Putamen (tissue), 1 donor: ENCODE measurements at regions not wholly inside any gene's neighbourhood (a gene's known extent, or its start where the extent isn't known, plus 50 kb on each side); places are given as distances from the start of the nearest gene placed in this dataset.

Source experiments
- DNase-seq: peaks from one replicate; pipeline ENCODE4 v3.0.0-alpha.2; 2016; ENCODE audit warnings: low spot score

DNA sequence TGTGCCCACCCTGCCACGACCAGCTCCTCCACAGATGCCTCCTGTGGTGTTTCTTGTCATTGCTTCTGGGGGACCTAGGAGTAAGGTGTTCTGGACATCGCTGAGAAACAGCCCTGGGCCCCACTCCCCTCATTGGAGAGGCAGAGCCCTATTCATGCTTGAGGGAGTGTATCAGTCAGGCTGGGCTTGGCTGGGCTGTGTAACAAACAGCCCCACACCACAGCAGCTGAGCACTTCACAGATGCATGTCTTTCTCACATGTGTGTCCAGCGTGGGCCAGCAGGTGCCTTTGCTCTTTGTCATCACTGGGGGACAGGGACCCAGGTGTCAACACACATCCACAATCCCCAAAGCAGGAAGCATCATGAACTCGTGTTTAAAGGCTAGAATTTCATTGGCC is 65.1 kb upstream of the FBRSL1 start:
- no peak for DNase-seq

DNA sequence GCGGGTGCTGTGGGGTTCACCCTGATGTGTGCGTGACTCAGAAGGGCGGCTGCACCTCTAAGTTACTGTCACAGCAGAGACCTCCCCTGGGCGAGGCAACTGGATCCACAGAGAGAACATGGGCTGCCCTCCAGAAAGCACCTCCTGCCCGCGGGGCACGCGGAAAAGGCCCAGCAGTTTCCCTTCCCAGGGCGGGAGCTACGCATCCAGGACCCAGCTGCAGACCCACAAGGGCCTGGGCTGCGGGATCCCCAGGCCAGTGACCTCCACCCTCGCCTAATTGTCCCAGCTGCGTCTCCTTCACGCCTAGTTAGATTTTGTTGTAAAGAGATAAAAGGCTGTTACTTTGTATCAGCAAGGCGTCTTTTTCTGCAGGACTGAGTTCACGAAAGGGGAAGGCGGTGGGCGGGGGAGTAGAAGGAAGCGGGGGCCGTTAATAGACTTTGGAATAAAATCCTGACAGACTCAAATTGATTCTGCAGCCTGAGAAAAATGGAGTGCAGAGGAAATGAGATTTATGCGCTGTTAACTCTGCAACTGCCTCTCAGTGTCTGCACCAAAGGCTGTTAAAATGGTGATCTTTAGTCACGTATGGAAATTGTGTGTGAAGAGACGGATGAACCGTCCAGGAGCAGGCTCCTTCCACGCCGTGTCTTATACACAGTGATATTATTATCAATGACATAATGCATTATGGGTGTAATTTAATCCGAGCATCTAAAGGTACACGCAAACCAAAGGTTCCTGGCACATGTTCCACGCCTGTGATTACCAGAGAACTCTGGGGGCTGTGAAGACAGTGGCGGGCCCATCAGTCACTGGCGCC is 65.9 kb upstream of the FBRSL1 start:
- DNase-seq = peak; percentile 71

DNA sequence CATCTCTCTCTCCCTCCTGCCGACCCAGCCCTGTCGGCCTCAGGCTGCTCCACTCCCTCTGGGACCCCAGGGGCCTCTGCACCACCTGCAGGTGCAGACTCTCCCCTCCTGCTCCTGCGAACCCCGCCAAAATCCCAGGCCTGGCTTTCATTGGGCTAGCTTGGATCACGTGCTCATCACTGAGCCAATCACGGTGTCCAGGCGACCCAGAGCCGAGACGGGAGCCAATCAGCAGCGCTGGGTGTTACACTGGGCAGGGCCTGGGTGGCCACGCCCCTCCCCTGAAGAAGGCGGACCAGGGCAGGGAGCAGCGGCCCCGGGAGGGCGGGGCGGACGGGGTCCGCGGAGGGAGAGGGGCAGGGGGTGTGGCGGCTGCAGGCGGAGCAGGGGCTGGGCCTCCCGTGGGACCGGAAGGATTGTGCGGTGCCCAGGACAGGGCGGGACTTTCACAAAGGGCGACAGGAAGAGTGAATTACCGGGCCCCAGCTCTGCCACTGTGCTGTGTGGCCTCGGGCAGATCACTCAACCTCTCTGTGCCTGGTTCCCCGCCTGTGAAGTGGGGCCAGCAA is 66.6 kb upstream of the FBRSL1 start:
- DNase-seq = no peak

DNA sequence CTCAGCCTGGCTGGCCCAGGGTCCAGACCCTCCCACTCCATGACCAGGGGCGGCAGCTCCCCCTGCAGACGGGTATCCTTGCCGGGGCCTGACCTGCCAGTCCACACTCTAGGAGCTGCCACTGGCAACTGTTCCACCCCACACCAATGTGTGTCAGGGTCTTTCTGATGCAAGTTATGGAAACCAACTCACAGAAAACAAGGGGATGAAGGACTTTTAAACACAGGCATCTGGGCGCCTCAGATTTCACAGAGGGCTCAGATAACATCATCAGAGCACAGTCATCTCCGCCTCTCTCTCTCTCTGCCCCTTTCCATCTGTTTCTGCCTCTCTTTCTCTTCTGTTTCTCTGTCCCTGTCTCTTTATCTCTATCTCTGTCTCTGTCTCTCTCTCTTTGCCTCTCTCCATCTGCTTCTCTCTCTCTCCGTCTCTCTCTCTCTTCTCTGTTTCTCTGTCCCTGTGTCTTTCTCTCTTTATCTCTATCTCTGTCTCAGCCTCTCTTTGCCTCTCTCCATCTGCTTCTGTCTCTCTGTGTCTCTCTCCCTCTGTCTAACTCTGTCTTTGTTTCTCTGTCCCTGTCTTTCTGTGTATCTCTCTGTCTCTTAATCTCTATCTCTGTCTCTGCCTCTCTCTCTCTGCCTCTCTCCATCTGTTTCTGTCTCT is 67.4 kb upstream of the FBRSL1 start:
- no peak for DNase-seq

DNA sequence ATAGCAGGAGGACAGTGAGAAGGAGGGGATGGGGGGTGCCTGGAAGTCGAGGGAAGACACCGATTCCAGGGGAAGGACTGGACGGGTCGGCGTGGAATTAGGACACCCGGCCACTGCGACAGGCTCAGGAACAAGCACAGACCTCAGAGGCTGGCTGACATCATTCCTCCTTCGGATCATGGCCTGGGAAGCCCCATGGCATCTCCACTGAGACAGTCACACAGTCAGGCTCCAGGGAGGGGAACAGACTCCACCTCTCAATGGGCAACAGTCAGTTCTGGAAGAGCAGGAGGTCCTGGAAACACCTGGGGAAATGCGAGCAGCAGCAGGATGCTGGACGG is 67.9 kb upstream of the FBRSL1 start:
- no peak for DNase-seq

DNA sequence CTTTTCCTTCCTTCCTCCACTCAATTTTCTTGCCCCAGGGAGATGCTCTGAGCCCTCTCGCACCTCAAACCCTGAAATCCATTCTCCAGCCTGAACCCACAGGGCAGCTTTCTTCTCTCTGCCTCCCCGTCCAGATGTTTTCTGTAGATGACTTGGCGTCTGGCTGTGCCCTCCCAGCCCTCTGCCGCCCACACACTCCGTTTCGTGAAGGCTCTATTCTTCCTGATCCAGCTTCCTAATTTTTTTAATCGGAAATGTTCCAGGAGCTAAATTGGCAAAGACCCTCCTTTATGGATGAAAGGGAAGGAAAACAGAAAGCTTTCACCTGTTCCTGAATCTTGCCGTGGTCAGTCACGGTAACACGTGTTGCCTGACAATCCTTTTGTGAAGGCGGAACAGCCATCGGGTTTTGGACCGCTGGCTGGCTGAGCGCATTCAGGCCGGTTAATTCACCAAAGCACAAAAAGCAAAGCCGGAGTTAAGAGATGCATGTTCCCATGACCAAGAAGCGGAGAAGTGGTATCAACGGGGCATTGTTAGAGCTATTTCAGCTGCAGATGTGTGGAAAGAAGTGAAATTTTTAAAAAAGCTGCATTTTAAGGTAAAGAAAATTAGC is 70.2 kb upstream of the FBRSL1 start:
- DNase-seq = no peak

DNA sequence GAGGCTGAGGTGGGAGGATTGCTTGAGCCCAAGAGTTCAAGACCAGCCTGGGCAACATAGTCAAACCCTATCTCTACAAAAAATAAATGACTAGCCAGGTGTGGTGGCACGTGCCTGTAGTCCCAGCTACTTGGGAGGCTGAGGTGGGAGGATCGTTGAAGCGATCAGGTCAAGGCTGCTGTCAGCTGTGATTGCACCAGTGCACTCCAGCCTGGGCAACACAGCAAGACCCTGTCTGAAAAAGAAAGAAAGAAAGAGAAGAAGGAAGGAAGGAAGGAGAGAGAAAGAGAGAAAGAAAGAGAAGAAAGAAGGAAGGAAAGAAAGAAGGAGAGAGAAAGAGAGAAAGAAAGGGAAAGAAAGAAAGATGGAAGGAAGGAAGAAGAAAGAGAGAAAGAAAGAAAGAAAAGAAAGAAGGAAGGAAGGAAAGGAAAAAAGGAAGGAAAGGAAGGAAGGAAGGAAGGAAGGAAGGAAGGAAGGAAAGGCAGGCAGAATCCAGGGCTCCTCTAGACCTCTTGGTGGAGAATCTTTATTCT is 71.5 kb upstream of the FBRSL1 start:
- DNase-seq = no peak

DNA sequence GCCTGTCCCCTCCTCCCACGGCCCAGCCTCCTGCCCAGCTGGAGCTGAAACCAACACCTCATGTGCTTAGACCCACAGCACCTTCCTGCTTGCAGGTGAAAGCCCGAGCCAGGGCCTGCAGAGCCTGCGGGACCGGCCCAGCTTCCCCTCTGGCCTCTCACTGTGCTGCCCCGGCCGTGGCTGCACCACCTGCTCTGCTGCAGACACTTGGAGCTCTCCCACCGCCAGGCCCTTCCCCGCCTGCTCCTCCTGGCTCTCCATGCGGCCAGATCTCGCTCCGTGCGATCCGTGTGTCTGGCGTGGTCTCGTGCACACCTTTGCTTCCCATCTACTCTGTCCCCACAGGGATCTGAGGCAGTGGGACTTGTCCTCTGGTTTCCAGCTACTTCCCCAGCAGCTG is 72.2 kb upstream of the FBRSL1 start:
- DNase-seq = no peak

DNA sequence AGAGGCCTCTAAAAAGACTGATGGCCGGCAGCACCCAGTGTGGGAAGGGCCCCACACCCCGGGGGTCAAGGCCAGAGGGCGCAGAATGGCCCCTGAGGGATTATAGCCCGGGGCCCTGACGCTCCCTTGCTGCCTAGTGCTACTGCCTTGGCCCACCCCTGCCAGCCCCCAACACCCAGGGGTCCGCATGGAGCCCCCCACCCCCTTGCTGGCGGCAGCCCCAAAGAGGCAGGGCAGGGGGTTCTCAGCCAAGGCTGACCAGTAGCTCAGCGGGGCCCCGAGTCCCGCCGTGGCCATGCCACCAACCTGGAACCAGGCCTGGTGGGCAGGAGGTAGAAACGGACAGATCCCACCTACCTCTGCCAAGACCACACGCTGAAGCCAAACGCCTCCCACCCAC is 73.1 kb upstream of the FBRSL1 start:
- no peak for DNase-seq

DNA sequence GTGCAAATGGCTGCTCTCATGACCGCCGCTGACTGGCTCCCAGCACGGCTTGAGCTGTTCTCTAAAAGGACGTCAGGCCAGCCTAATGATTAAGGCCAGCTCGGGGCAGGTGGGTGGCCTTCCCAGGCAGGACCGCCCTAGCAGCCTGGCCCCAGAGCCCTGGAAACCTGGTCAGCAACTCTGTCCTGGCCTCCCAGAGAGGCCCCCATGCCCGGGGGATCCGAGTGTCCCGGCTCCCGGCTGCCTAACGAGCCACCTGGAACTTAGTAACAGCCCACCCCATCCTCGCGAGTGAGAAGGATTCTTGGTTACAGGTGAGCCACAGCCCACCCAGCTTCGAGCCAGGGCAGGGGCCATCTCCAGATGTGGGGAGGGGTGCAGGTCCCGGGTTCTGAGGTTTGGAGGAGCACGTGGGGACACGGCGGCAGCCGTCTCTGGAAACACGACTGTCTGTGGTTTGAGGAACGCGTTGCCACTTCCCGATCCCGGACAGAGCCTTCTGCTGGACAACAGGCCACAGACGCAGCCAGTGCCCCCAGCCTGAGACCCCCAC is 73.8 kb upstream of the FBRSL1 start:
- DNase-seq = no peak

DNA sequence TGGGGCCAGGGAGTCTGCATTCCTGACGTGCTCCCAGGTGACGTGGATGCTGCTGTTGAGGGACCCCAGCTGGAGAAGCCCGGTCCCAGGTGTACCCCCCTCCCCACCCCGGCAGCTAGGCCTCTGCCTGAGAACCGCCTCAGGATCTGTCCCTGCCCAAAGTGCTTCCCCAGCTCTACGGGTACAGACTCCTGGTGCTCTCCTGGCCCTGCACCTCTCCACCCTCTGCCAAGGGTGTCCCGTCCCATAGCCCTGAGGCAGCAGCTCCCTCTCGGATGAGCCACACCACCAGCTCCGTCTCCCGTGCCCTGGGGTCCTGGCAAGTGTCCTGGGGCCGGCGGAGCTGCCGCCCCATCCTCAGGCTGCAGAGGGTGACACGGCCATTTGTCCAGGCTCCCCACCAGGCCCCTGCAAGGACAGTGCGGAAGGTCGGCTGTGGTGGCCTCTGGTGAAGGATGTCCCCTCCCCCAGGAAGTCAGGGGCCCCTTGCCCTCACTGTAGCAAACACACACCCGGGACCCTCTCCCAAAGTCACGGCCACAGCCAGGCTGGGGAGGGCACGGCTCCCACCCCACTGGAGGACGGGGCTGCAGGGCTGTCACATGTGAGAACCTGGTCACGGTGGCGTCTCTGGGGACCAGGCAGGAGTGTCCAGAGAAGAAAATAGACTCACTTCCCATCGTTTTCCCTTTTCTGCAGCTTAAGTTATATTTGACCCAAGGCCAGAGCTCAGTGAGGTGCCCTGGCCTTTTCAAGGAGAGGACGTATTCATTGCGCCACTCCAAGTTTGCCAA is 74.4 kb upstream of the FBRSL1 start:
- no peak for DNase-seq

DNA sequence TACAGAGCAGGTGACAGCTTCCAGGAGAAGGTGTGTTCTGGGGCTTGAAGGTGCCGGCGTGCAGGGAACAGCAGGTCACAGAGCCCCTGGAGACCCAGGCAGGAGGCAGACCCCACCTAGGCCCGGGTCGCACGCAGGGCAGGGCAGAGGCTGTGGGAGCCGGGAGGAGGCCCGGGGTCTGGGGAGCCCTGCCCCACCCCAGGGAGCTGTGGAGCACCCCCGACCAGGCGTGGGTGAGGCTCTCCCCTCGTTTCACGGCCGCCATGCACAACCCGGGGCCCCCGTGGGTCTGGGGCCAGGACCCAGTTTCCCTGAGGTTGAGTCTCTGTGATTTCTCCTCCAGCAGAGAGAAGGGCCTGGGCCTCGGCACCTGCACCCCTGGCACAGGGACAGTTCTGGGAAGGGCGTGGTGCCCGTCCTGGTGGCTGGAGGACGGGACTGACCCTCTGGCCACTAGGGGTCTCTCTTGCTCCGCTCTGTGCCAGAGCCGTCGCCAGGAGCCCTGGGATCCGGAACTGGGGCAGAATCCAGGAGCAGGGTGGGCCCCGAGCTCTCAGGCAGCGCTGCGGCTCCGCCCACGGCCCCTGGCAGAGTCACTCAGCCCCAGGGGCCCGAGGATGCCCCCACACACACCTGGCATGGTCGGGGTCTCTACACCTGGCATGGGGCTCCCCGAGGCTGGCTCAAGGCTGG is 75.2 kb upstream of the FBRSL1 start:
- peak; percentile 20 for DNase-seq

DNA sequence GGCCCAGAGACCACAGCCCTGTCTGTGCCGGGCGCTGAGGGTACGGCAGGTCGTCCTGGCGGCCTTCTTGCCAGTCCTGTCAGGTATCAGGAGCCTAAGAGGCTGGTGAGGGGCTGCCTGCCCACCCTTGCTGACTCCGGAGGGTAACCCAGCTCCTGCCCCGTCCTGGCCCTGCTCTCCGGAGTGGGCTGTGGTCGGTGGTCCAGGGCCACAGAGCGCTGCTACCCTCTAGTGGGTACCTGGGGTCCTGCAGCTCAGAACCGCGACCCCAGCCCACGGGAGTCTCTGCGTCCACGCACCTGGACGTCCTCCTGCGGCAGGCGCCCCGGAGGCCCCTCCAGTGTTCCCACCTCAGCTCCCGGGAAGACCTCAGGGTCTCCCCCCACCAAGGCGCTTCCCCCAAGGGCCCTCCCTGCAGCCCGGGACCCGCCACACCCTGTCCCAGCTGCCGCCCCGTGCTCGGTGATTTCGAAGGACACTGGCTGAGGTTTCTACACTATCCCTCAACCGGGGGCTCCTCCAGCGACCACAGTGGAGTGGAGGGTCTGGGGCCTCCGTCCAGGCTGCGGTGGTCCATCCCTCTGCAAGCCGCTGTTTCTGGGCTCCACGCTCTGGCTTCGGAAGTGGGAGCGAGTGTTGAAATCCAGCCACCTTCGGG is 75.9 kb upstream of the FBRSL1 start:
- DNase-seq = no peak

DNA sequence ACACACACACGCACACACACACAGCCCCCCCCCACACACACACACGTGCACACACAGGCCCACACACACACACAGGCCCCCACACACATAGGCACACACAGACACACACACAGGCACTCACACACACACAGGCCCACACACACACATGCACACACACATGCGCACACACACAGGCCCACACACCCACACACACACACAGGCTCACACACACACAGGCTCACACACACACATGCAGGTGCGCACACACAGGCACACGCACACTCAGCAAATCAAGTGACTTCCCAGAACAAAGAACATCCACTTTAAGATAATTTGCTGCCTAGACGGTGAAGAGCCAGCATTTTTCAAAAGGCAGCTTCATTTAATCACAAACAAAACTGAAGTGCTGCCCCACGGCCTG is 78.5 kb upstream of the FBRSL1 start:
- DNase-seq = no peak

DNA sequence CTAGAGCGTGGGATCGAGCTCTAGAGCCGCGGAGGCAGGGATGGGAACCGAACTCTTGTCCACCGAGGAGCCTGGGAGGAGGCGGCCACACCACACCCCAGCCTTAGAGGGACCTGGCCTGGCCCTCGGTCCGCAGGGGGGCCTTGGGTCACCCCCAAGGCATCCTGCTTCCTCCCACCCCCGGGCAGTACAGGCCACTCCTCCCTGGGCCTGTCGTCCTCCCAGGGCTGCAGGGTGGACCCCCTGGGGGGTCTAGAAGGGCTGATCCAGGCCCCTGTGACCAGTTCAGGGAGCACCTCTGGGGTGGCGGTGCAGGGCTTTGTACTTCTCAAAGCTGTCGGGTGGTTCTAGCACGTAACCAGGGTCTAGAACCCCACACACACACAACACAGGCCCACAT is 79.1 kb upstream of the FBRSL1 start:
- DNase-seq = no peak

DNA sequence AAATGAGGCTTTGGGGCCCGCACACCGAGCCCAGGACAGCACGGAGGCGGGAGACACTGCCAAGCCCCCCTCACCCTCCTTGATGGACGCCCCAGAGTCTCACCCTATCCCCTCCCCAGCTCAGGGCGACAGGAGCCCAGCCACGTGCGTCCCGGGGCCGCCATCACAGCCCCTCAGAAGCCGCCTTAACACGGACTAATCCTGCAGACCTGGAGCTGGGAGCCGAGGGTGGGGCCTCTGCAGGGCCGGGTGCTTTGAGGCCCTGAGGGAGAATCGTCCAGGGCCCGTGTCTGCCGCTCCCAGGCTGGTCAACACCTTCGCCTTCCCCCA is 79.7 kb upstream of the FBRSL1 start:
- no peak for DNase-seq

DNA sequence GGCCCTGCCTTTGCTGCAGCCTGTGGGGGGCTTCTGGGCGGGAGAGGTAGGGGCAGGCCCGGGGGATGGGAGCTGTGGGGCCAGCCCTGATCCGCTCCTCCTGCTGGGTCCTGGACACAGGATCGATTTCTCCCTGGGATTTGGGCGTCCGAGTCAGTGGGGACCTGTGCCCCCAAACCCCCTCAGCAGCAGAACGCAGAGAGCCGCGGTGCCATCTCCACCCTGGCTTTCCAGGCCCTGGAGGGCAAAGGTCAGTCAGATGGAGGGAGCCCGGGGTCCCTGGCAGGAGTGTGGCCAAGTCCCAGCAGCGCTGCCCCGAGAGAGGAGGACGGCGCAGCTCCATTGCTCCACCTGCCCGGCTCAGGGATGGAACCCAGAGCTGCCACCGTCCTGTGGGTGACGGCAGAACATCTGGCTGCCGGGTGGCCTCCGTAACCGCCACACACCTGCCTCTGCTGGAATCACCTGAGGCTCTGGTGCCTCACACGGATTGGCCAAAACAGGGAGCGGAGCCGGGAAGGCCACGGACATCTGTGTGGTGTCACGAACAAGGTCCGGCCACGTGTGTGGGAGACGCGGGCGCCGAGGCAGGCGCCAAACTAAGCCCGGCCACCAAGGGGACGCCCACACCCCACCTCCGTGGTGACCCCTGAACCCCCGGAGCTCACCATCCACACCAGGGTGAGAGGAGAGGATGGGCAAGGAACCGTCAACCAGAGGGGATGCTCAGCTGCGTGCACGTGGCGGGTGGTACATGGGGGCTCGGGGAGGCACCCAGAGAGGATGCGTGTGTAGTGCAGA is 80.3 kb upstream of the FBRSL1 start:
- no peak for DNase-seq

DNA sequence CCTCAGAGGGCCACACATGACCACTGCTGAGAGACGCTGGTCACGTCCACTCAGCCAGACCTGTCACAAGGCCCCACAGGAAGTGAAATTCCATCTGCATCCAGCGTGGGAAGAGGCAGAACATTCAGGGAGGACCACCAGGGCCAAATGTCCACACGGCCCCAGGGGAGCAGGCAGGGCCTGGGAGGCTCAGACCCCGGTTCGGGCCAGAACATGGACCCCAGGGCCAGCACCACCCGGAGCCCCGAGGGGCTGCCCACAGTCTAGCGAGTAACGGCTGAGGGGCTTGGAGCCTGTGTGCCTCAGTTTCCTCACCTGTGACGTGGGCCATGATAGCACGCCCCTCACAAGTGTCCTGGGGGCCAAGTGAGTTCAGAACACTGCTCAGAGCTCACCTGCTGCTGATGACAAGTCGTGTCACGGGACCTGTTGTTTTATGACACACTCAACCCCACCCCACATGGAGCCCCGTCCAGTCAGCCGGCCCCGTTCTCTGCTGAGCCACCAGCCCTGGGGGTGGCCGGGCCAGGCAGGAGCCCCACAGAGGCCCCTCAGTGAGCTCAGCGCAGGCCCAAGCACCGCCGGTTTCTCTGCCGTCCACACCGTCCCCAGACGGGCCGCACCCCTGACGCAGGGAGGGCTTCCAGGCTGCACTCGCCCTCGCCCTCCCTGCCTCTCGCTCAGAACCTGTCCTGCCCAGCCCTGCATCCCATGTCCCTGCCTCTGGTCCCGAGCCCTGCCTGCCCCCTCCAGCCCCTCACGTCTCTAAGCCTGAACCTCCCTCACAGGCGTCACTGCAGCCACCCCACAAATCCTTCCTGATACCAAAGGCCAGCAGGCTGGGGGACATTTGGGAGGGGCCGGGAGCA is 79.5 kb upstream of the GALNT9 start:
- DNase-seq = no peak

DNA sequence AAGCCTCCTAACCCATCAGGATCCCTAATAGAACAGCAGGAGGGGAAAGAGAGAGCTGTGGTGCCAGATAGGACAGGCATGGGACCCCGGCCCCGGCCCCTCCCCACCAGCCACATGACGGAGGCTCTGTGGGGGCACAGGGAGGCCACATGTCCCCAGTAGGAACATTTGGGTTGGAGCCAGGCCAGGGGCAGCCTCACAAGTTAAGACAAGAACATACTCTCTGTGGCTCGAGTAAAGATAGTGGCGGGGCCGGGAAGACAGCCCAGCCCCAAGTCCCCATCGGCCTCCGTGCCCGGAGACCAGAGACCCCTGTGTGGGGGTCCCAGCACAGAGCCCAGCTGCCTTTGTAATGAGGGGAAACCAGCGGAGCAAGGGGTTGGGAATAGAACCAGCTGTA is 78.6 kb upstream of the GALNT9 start:
- DNase-seq = no peak
